ENCODE measurements at regions not wholly inside any gene's neighbourhood (a gene's known extent, or its start where the extent isn't known, plus 50 kb on each side); places are given as distances from the start of the nearest gene placed in this dataset.

- DNase-seq (ENCODE audit: low spot score) = no peak
Measured at GRCh38 chr14:56918849-56919574, 108.7 kb upstream of the OTX2 start.

GRCh38 chr14:56905282-56905681 is 95.0 kb upstream of the OTX2 start:
- DNase-seq (ENCODE audit: low spot score) = no peak

DNA sequence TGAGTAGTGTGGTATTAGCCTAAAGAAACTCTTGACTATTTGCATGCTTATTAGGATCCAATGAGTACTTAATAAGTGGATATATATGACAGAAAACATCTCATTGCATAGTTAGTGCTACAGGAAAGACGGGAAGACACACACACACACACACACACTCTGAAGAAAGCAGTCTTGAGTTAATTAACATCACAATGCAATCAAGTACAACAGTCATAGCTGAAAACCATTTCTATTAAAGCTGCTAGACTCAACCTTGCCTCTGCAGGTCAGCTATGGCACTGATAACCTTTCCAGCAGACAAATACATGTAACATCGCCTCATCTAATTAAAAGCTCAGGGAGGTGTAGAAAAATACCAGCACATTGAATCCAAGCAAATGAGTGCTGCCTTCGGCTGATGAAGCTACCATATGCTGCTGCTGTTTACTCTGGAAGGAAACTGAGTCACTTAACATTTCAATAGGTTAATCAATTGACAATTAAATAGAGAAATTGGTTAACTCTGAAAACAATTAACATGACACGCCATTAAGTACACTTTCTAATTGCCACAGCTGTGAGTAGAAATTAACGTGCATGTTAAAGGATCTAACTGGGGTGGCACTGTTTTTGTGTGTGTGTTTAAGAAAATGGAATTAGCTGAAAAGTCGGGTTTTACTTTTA is 93.2 kb upstream of the OTX2 start:
- no peak for DNase-seq (ENCODE audit: low spot score)

DNA sequence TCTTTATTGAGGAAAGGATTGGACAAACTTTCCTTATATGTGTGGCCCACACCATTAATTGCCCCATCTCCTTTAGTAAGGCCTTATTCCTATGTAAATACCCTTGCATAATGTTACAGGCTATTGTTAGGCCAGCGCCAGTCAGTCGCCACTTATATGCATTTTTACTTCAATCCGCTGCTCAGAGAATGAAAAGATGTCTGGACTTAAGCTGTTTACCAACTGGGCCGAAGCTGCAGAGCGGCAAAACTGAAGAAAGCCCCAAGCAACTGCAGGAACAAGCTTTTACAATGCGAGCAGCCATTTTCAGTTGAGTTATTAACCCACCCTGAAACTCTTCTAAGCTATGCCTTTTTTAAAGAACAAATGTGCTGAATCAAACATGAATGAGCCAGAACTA is 92.1 kb upstream of the OTX2 start:
- DNase-seq (ENCODE audit: low spot score) = no peak

DNA sequence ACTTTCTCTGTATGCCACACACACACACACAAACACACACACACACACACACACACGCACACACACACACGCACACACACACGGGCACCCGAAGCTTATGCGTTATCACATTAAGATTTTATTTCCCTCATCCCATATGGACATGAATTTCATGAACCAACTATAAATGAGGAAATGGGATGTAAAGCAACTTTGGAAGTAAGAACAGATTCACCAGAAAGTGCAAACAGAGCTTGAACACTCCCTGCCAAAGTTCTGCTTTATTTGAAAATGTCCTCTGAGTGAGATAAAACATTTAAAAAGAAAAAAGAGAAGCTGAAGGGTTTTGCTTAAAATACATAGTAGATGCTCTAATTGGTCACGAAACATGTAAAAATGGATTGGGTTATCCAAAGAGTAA is 90.4 kb upstream of the OTX2 start:
- no peak for DNase-seq (ENCODE audit: low spot score)

DNA sequence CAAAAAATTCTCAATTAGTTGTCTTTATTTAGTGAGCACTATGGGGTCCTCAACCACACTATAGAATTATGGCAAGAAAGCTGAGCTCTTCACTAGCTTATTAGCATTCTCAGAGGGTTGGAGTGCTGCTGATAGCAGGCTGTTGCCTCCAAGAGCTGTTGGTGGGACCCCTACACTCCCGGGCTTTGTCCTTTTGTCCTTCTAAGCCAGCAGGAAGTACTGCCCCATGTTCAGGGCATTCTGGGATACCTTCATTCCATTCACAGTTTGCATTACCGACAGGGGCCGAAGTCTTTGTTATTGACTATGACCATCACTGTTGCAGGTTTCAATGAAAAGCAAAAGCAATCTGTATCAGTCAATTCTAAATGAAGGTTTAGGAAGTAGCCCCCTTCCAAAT is 89.5 kb upstream of the OTX2 start:
- no peak for DNase-seq (ENCODE audit: low spot score)

- no peak for DNase-seq (ENCODE audit: low spot score)
Measured at GRCh38 chr14:56896922-56897321, 86.6 kb upstream of the OTX2 start.

- no peak for DNase-seq (ENCODE audit: low spot score)
Measured at GRCh38 chr14:56896231-56896630, 86.0 kb upstream of the OTX2 start.

GRCh38 chr14:56895154-56895553 is 84.9 kb upstream of the OTX2 start:
- no peak for DNase-seq (ENCODE audit: low spot score)

DNA sequence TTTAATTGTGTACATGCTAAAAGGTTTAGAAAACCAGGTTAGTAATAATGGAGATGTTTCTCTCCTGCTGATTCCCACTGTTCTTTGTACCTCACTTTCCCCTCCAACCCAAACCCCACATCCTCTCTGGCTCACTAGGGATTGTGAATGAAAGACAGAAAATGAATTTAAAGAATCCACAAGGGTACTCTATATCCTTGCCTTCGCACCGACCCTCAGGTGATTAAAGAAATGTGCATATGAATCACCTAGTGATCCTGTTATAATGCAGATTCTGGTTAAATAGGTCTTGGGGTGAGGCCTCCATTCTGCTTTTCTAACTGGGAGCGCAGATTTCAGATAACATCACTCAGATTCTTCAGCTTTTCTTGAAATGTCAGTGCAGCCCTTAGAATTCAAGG is 84.3 kb upstream of the OTX2 start:
- DNase-seq (ENCODE audit: low spot score) = no peak

DNA sequence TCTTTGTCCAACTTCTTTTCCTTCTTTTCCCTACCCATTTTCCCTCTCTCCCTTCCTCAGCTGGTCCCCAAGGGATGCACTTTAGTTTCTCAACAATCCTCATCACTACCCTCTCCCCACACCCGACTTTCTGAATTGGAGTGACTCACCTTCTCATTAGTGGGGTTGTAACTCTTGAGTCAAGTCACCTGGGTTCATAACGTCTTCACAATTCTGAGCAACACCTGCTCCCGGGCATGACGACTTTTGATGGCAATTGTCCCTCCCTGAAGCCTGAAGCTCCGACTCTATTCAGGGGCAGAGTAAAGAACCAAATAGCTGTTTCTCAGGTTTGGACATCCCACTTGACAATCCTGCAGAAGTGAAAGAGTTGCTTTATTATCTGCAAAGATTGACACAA is 82.7 kb upstream of the OTX2 start:
- DNase-seq (ENCODE audit: low spot score) = no peak

- DNase-seq (ENCODE audit: low spot score) = no peak
Measured at GRCh38 chr14:56891226-56891625, 80.9 kb upstream of the OTX2 start.

DNA sequence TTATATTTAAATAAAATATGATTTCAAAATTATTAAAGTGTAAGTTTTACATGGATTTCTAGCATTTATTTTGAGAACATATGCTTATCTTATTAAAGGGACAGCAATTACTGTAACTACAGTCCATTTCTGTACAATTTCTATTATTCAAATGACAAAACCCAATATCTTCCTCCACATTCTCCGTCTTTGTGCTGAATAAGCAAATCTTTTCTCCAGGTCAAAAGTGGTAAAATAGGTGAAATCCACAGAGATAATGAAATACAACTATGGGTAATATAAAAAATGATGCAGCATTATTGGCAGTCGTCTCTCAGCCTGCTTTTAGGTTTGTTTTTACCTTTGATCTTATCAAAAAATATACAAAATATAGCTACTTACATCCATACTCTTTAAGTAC is 79.4 kb upstream of the OTX2 start:
- DNase-seq (ENCODE audit: low spot score) = no peak

DNA sequence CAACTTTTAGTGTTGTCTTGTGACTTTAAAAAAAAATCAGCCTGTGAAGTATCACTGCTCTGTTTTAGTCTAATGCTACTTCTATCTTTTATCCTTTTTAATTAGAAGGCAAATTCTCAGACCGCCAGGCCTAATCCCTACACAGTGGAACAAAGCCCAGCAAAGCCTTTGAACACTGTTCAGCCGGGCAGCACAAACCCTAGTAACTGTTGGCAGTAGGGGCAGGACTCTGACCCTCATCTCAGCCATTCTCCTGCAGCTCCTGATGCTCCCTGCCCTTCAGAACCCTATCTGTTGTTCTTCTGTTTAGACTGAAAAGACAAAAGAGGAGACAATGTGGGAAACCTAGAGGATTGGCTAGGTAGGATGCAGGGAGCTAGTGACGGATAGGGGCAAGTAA is 78.0 kb upstream of the OTX2 start:
- DNase-seq (ENCODE audit: low spot score) = no peak

DNA sequence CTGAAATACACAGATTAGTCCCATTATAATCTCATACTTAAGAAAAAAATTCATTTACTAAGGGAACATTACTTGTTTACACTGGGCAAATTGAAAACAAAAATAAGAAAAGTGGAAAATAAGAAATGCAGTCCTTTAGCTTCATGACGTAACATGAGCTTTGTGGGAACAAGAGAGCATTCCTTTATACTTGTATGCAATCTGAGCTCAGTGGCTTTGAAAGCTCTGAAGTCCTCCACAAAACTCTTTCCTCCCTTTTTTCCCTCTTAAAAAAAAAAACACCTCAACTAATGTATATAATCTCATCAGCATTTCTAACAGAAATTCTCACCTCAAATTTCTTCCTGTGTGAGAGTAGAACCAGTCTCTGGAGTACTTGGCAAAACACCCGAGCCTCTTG is 76.9 kb upstream of the OTX2 start:
- no peak for DNase-seq (ENCODE audit: low spot score)

DNA sequence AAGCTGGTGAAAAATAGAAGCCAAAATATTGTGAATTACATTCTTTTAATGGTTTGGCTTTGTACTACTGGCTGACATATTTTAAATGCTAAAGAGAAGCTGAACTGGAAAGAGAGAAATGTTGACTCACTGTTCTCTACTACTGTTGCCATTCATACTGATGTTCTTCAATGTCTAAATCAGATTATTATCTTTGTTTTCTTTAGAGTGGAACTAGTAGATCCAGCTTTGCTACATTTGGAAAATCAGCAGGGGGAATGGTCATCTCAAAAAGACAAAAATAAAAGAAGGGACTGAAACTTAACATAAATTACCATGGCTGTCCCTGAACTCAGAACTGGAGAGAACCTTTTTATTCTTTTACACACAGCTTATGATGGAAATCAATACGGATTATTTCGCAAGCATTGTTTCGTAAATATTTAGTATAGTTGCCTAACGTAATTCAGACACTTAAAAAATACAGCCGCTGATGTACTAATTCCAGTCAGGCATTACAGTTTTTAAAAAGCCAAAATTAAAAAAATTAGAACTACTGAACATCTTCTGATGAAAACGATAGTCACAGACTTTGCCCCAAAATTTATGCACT is 76.3 kb upstream of the OTX2 start:
- DNase-seq (ENCODE audit: low spot score) = no peak

GRCh38 chr14:56885825-56886224 is 75.5 kb upstream of the OTX2 start:
- no peak for DNase-seq (ENCODE audit: low spot score)

GRCh38 chr14:56884617-56885016 is 74.3 kb upstream of the OTX2 start:
- DNase-seq (ENCODE audit: low spot score) = no peak

DNA sequence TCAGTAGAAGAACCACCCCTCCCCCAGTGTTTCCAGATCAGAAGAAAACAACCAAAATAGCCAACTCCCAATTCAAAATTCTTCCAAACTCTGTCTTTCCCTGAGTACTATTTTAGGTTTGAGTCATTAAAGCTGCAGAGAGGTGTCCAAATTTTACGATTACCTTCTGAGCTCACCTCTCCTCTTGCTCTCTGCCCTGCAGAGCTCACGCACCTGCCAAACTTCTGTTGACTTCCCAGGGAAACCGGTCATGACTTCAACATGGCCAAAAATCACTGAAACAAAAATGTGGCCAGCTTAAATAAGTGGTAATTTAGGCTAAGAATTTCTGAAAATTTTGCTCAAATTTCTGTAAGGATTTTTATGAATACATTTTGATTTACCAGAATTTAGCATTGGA is 70.9 kb upstream of the OTX2 start:
- no peak for DNase-seq (ENCODE audit: low spot score)

DNA sequence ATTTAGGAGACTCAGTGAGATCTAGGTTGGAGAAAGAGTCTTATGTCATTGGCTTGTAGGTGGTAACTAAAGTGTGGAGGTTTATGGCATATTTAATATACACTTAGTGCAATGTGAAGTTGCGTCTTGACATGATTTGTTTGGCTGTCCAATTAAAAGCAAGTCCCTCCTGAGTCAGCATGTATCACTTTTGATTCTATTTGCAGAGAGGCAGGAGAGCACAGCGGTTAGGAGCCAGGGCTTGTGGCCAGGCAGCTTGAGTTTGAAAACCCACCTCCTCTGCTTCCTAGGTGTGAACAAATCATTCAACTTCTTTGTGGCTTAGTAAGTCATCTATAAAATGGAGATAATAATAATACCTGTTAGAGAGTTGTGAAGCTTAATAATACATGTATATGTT is 68.5 kb upstream of the OTX2 start:
- no peak for DNase-seq (ENCODE audit: low spot score)

DNA sequence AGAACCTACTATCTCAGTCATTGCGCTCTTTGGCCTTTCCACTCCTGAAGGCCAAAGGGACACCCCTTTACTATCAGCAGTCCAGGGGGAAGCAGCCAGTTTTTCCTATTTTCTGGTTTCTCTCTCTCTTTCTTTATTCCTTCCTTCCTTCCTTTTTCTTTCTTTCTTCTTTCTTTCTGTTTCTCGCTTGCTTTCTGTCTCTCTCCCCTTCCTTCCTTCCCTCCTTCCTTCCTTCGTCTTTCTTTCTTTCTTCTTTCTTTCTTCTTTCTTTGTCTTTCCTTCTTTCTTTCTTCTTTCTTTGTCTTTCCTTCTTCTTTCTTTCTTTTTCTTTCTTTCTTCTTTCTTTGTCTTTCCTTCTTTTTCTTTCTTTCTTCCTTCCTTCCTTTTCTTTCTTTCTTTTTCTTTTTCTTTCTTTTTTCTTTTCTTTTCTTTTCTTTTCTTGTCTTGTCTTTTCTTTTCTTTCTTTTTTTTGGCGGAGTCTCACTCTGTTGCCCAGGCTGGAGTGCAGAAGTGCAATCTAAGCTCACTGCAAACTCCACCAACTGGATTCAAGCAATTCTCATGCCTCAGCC is 64.9 kb upstream of the OTX2 start:
- DNase-seq (ENCODE audit: low spot score) = no peak

DNA sequence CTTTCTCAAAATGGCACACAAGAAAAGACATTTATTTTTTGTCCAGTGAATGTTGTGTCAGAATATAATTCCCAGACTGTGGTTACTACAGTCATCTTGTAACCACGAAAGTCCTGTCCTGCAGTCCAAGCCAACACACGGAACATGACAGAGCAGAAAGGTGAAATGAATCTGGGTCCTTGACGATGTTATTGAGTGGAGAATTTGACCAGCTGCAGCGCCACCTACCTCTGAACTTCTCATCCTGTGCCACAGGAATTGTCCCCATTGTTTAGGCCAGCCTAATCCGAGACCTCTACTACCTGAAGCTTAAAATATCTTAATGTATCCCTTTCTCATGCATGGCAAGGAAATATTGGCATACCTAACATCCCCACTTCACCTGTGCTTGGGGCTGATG is 64.1 kb upstream of the OTX2 start:
- peak; percentile 17 for DNase-seq (ENCODE audit: low spot score)

GRCh38 chr14:56870336-56870735 is 60.1 kb upstream of the OTX2 start:
- DNase-seq (ENCODE audit: low spot score) = no peak
